ENCODE measurements at regions not wholly inside any gene's neighbourhood (a gene's known extent, or its start where the extent isn't known, plus 50 kb on each side); places are given as distances from the start of the nearest gene placed in this dataset.

GRCh38 chr10:4102802-4103344, 317.9 kb upstream of the KLF6 start:
- intact Hi-C loops (cut with micrococcal nuclease): no loop called here
- Mint-ChIP-seq H3K4me3 (ENCODE audit: unreplicated experiment) (no peak overlapping the region), H3K27ac (ENCODE audit: low read depth, unreplicated experiment) (no peak overlapping the region), H3K9me3 (ENCODE audit: unreplicated experiment) (no peaks in the 10 kb centered on the region), H3K27me3 (ENCODE audit: insufficient read depth, unreplicated experiment) (no peaks in the 10 kb centered on the region), H3K36me3 (ENCODE audit: insufficient read depth, unreplicated experiment) (peaks cover 7% of the 10 kb centered on the region), H3K4me1 (ENCODE audit: insufficient read depth, unreplicated experiment) (peaks cover 6% of the 10 kb centered on the region)
- POLR2A ChIA-PET: interaction anchor here (0.6 to 1.0 kb wide), 3 partner anchors 14 to 317 kb away, joined by 3 to 4 read pairs (median 3); partner anchors contain the start of gene KLF6
- TF ChIP-seq CTCF (IDR thresholded peaks at IDR 0.05; ENCODE audit: unreplicated experiment): no peak
- CTCF ChIA-PET: no interaction called here
- no peak for DNase-seq (ENCODE audit: unreplicated experiment)
- BruUV-seq (replicated peaks): no TSS peak

GRCh38 chr10:4101918-4102654, 317.1 kb upstream of the KLF6 start:
- ChIA-PET POLR2A (interaction anchor here (0.6 to 1.1 kb wide), 4 partner anchors 13 to 317 kb away, joined by 3 to 4 read pairs (median 3); partner anchors contain the start of gene KLF6), CTCF (no interaction called here)
- Mint-ChIP-seq H3K27ac (ENCODE audit: low read depth, unreplicated experiment) (no peak overlapping the region), H3K4me1 (ENCODE audit: insufficient read depth, unreplicated experiment) (peaks cover 6% of the 10 kb centered on the region), H3K36me3 (ENCODE audit: insufficient read depth, unreplicated experiment) (peaks cover 7% of the 10 kb centered on the region), H3K9me3 (ENCODE audit: unreplicated experiment) (no peaks in the 10 kb centered on the region), H3K4me3 (ENCODE audit: unreplicated experiment) (no peak overlapping the region), H3K27me3 (ENCODE audit: insufficient read depth, unreplicated experiment) (no peaks in the 10 kb centered on the region)
- TF ChIP-seq CTCF (IDR thresholded peaks at IDR 0.05; ENCODE audit: unreplicated experiment): no peak
- intact Hi-C loops (cut with micrococcal nuclease): no loop called here
- BruUV-seq (replicated peaks): no TSS peak
- DNase-seq (ENCODE audit: unreplicated experiment): no peak

GRCh38 chr10:4100380-4100779, 315.4 kb upstream of the KLF6 start:
- H3K36me3 Mint-ChIP-seq (ENCODE audit: insufficient read depth, unreplicated experiment): peaks cover 7% of the 10 kb centered on the region
- no peaks in the 10 kb centered on the region for H3K9me3 Mint-ChIP-seq (ENCODE audit: unreplicated experiment)
- TF ChIP-seq CTCF (IDR thresholded peaks at IDR 0.05; ENCODE audit: unreplicated experiment): no peak
- intact Hi-C loops (cut with micrococcal nuclease): no loop called here
- H3K4me3 Mint-ChIP-seq (ENCODE audit: unreplicated experiment): no peak overlapping the region
- H3K4me1 Mint-ChIP-seq (ENCODE audit: insufficient read depth, unreplicated experiment): peaks cover 6% of the 10 kb centered on the region
- ChIA-PET CTCF (no interaction called here), POLR2A (no interaction called here)
- DNase-seq (ENCODE audit: unreplicated experiment): no peak
- no peak overlapping the region for H3K27ac Mint-ChIP-seq (ENCODE audit: low read depth, unreplicated experiment)
- no TSS peak for BruUV-seq (replicated peaks)
- no peaks in the 10 kb centered on the region for H3K27me3 Mint-ChIP-seq (ENCODE audit: insufficient read depth, unreplicated experiment)

- Mint-ChIP-seq H3K36me3 (ENCODE audit: insufficient read depth, unreplicated experiment) (peaks cover 7% of the 10 kb centered on the region), H3K4me3 (ENCODE audit: unreplicated experiment) (no peak overlapping the region), H3K27me3 (ENCODE audit: insufficient read depth, unreplicated experiment) (no peaks in the 10 kb centered on the region), H3K4me1 (ENCODE audit: insufficient read depth, unreplicated experiment) (peaks cover 6% of the 10 kb centered on the region), H3K27ac (ENCODE audit: low read depth, unreplicated experiment) (no peak overlapping the region), H3K9me3 (ENCODE audit: unreplicated experiment) (no peaks in the 10 kb centered on the region)
- intact Hi-C loops (cut with micrococcal nuclease): no loop called here
- ChIA-PET CTCF (no interaction called here), POLR2A (no interaction called here)
- no peak for DNase-seq (ENCODE audit: unreplicated experiment)
- no peak for TF ChIP-seq CTCF (IDR thresholded peaks at IDR 0.05; ENCODE audit: unreplicated experiment)
- no TSS peak for BruUV-seq (replicated peaks)
These were observed 314.2 kb upstream of the KLF6 start for GRCh38 chr10:4099202-4099601.
